ENCODE measurements at regions not wholly inside any gene's neighbourhood (a gene's known extent, or its start where the extent isn't known, plus 50 kb on each side); places are given as distances from the start of the nearest gene placed in this dataset.

DNA sequence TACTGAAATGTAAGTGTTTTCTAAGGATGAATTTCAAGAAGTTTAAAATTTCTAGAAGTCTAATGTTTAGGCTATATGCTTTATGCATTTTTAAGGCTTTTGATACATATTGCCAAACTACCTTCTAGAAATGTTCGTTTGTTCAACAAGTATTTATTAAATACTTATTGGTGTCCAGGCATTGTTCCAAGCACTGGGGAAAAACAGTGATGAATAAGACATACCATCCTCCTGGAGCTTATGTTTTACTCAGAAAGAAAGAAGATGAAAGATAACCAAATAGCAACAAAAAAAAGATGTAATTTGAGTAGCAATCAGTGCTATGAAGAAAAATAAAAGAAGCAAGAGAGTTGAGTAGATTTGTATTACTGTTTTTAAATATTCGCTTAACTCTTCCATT lies 692.9 kb downstream of the SLC4A3 start:
- WGBS, 5 donors: 63 to 76% (median 66%) methylated on average over 2 of the region's 2 CpGs

DNA sequence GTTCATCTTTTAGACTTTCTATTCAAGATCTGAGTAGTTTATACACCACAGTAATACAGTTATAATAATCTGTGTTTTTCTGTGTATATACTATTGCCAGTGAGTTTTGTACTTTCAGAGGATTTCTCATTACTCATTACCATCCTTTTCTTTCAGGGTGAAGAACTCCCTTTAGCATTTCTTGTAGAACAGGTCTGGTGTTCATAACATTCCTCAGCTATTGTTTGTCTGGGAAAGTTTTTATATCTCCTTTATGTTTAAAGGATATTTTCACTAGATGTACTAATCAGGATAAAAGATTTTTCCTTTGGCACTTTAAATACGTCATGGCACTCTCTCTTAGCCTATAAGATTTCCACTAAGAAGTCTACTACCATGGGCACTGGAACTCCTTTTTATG lies 705.5 kb downstream of the SLC4A3 start:
- Histone ChIP-seq H3K4me3 (no peak overlapping the region), H3K9me3 (peaks cover 0 to 12% (median 9%) of the 10 kb centered on the region in 4 donors), H3K27ac (no peak overlapping the region), H3K4me1 (no peaks in the 10 kb centered on the region), H3K27me3 (no peaks in the 10 kb centered on the region), H3K36me3 (no peaks in the 10 kb centered on the region)
- intact Hi-C loops (cut with DNase I; ENCODE audit: low total_unique reads): no loop called here
- 47 to 79% (median 65%) methylated on average over 1 of the region's 1 CpG for WGBS, 5 donors
- TF ChIP-seq EP300 (IDR thresholded peaks at IDR 0.05) (no peak), POLR2A (IDR thresholded peaks at IDR 0.05) (no peak), POLR2AphosphoS5 (IDR thresholded peaks at IDR 0.05) (no peak), CTCF (IDR thresholded peaks at IDR 0.05) (no peak)
- DNase-seq: no peak

More for the DNA sequence above, 692.9 kb downstream of the SLC4A3 start:
- no peaks in the 10 kb centered on the region for H3K9me3 ChIP-seq
- H3K27me3 ChIP-seq: no peaks in the 10 kb centered on the region
- TF ChIP-seq CTCF (IDR thresholded peaks at IDR 0.05): no peak
- TF ChIP-seq EP300 (IDR thresholded peaks at IDR 0.05): no peak
- TF ChIP-seq POLR2AphosphoS5 (IDR thresholded peaks at IDR 0.05): no peak
- no peak for TF ChIP-seq POLR2A (IDR thresholded peaks at IDR 0.05)
- H3K4me3 ChIP-seq: no peak overlapping the region
- intact Hi-C loops (cut with DNase I; ENCODE audit: low total_unique reads): no loop called here
- no peaks in the 10 kb centered on the region for H3K36me3 ChIP-seq
- no peaks in the 10 kb centered on the region for H3K4me1 ChIP-seq
- H3K27ac ChIP-seq: no peak overlapping the region
- DNase-seq: no peak

GRCh38 chr2:220334210-220334609 lies 706.8 kb downstream of the SLC4A3 start:
- Histone ChIP-seq H3K27me3 (no peaks in the 10 kb centered on the region), H3K9me3 (peaks cover 0 to 11% (median 5%) of the 10 kb centered on the region in 4 donors), H3K36me3 (no peaks in the 10 kb centered on the region), H3K27ac (no peak overlapping the region), H3K4me3 (no peak overlapping the region), H3K4me1 (no peaks in the 10 kb centered on the region)
- no peak for DNase-seq
- intact Hi-C loops (cut with DNase I; ENCODE audit: low total_unique reads): no loop called here
- TF ChIP-seq CTCF (IDR thresholded peaks at IDR 0.05) (no peak), POLR2A (IDR thresholded peaks at IDR 0.05) (no peak), POLR2AphosphoS5 (IDR thresholded peaks at IDR 0.05) (no peak)

DNA sequence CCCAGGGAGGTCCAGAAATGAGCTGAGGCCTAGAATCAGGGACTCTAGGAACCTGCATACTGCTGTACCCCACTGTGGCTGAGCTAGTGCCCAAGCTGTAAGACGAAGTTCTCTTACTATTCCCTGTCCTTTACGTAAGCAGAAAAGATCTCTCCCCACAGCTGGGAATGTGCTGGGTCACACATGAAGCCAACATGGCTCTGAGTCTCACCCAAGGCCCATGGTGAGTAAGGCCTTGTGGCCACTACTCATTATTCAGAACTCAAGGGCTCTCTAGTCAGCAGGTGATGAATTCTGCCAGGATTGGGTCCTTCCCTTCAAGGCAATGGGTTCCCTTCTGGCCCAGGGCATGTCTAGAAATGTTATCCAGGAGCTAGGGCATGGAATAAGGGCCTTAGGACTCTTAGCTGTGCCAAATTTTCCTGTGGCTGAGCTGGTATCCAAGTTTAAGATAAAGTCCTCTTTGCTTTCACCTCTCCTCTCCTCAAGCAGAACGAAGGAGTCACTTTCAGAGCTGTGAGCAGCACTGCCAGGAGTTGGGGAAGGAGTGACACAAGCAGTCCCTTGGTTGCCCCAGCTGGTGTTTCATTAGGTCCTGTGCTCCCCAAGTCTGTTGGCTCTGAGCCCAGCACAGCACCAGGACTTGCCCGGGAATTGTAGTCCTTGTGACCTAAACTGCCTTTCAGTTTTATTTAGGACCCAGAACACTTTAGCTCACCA lies 707.6 kb downstream of the SLC4A3 start:
- no peak for TF ChIP-seq CTCF (IDR thresholded peaks at IDR 0.05)
- no peak for TF ChIP-seq POLR2AphosphoS5 (IDR thresholded peaks at IDR 0.05)
- no peak for TF ChIP-seq POLR2A (IDR thresholded peaks at IDR 0.05)
- no peak for TF ChIP-seq EP300 (IDR thresholded peaks at IDR 0.05)
- Histone ChIP-seq H3K27ac (no peak overlapping the region), H3K9me3 (peaks cover 0 to 7% (median 0%) of the 10 kb centered on the region in 4 donors), H3K4me3 (no peak overlapping the region), H3K27me3 (no peaks in the 10 kb centered on the region), H3K36me3 (no peaks in the 10 kb centered on the region), H3K4me1 (no peaks in the 10 kb centered on the region)
- 50 to 65% (median 58%) methylated on average over 2 to 4 of the region's 4 CpGs for WGBS, 5 donors
- no peak for DNase-seq
- intact Hi-C loops (cut with DNase I; ENCODE audit: low total_unique reads): no loop called here
